GM23338 (cell line): ENCODE measurements at regions not wholly inside any gene's neighbourhood (a gene's known extent, or its start where the extent isn't known, plus 50 kb on each side); places are given as distances from the start of the nearest gene placed in this dataset.

Experiments used
- ATAC-seq: fragments of 200-7000 bp; cut with Tn5 transposase; 3 replicates; pipeline ENCODE4 v1.9.1; 2020
- DNase-seq: peaks from one replicate; pipeline ENCODE4 v3.0.0-alpha.2; 2015; ENCODE audit warnings: low spot score
- H2AFZ ChIP-seq: fragments of 200-600 bp; sonication (generic); 2 replicates; pipeline ENCODE4 v1.8.0; 2016; ENCODE audit warnings: antibody characterized with exemption, mild to moderate bottlenecking, moderate library complexity
- H3F3A ChIP-seq: fragments of 200-600 bp; sonication (generic); replicated peaks from 2 replicates; pipeline ENCODE4 v1.8.0; 2017; ENCODE audit warnings: antibody characterized with exemption, mixed run types, low read depth
- H3K27ac ChIP-seq: fragments of 200-600 bp; sonication (generic); 2 replicates; pipeline ENCODE4 v1.6.1; 2016; ENCODE audit warnings: low read depth
- H3K27me3 ChIP-seq: fragments of 200-600 bp; sonication (generic); 2 replicates; pipeline ENCODE4 v1.8.0; 2016; ENCODE audit warnings: mild to moderate bottlenecking, mixed run types, moderate library complexity; ENCODE audit not compliant: insufficient read depth
- H3K36me3 ChIP-seq: fragments of 200-600 bp; sonication (generic); 2 replicates; pipeline ENCODE4 v1.8.0; 2016; ENCODE audit warnings: mild to moderate bottlenecking; ENCODE audit not compliant: insufficient read depth
- H3K4me1 ChIP-seq: fragments of 200-600 bp; sonication (generic); 2 replicates; pipeline ENCODE4 v1.8.0; 2016; ENCODE audit warnings: mild to moderate bottlenecking, moderate library complexity; ENCODE audit not compliant: insufficient read depth
- H3K4me2 ChIP-seq: fragments of 200-600 bp; sonication (generic); 2 replicates; pipeline ENCODE4 v1.7.1; 2017; ENCODE audit warnings: mixed run types
- H3K4me3 ChIP-seq: fragments of 200-600 bp; sonication (generic); 2 replicates; pipeline ENCODE4 v1.6.1; 2016; ENCODE audit warnings: mixed run types
- H3K79me2 ChIP-seq: fragments of 200-600 bp; sonication (generic); replicated peaks from 2 replicates; pipeline ENCODE4 v1.8.0; 2017; ENCODE audit warnings: mild to moderate bottlenecking; ENCODE audit not compliant: insufficient read depth
- H3K9me2 ChIP-seq: fragments of 200-600 bp; sonication (generic); 2 replicates; pipeline ENCODE4 v1.8.0; 2017; ENCODE audit not compliant: insufficient read depth
- H4K20me1 ChIP-seq: fragments of 200-600 bp; sonication (generic); replicated peaks from 2 replicates; pipeline ENCODE4 v1.8.0; 2017; ENCODE audit warnings: mild to moderate bottlenecking; ENCODE audit not compliant: insufficient read depth
- H3K27ac Mint-ChIP-seq: 2 replicates; pipeline ENCODE4 v1.8.0; 2020; ENCODE audit warnings: inconsistent platforms, mild to moderate bottlenecking, moderate library complexity, mixed read lengths
- H3K27me3 Mint-ChIP-seq: 3 replicates; pipeline ENCODE4 v1.8.0; 2022; ENCODE audit warnings: low read depth, mild to moderate bottlenecking, moderate library complexity, mixed read lengths, inconsistent platforms; ENCODE audit not compliant: insufficient read depth, poor library complexity
- H3K36me3 Mint-ChIP-seq: 3 replicates; pipeline ENCODE4 v1.8.0; 2021; ENCODE audit warnings: low read depth, mild to moderate bottlenecking, inconsistent platforms, moderate library complexity, mixed read lengths
- H3K4me1 Mint-ChIP-seq: 3 replicates; pipeline ENCODE4 v1.8.0; 2020; ENCODE audit warnings: mild to moderate bottlenecking, inconsistent platforms, mixed read lengths
- H3K4me3 Mint-ChIP-seq: 3 replicates; pipeline ENCODE4 v1.8.0; 2021; ENCODE audit warnings: moderate library complexity, mild to moderate bottlenecking, inconsistent platforms, mixed read lengths
- H3K9me3 Mint-ChIP-seq: 3 replicates; pipeline ENCODE4 v1.8.0; 2020; ENCODE audit warnings: moderate library complexity, mild to moderate bottlenecking, inconsistent platforms, mixed read lengths
- CTCF ChIP-seq, 2 experiments: fragments of 200-600 bp in 1 of 2; sonication (generic) in 1 of 2; conservative IDR thresholded peaks; 2 replicates each; pipeline versions ENCODE4 v1.5.1 to v1.6.1; 2016 to 2017; ENCODE audit warnings: antibody characterized with exemption in 2 of 2, low read depth in 2 of 2, mild to moderate bottlenecking in 2 of 2, moderate library complexity in 1 of 2
- JUNB ChIP-seq: IDR thresholded peaks from one replicate; pipeline ENCODE4 v1.6.1; 2016; ENCODE audit warnings: antibody characterized with exemption; ENCODE audit not compliant: unreplicated experiment

GRCh38 chr1:241408170-241408569 is 51.2 kb upstream of the RGS7 start:
- Histone ChIP-seq H3K27me3 (no peaks in the 10 kb centered on the region), H3K4me1 (no peaks in the 10 kb centered on the region), H3K27ac (no peak overlapping the region), H4K20me1 (no peaks in the 10 kb centered on the region), H3K79me2 (no peaks in the 10 kb centered on the region), H3K4me2 (no peak overlapping the region), H3K9me2 (no peaks in the 10 kb centered on the region), H2AFZ (no peak overlapping the region), H3F3A (no peaks in the 10 kb centered on the region), H3K36me3 (no peaks in the 10 kb centered on the region), H3K4me3 (no peak overlapping the region)
- no peaks in the 10 kb centered on the region for H3K9me3 Mint-ChIP-seq
- no peaks in the 10 kb centered on the region for H3K36me3 Mint-ChIP-seq
- no peak overlapping the region for H3K4me3 Mint-ChIP-seq
- H3K4me1 Mint-ChIP-seq, result no peaks in the 10 kb centered on the region
- H3K27ac Mint-ChIP-seq, result no peak overlapping the region
- DNase-seq, result peak; percentile 23
- peak; percentile 57; the same call in 2 of the 3 replicates for ATAC-seq
- no peaks in the 10 kb centered on the region for H3K27me3 Mint-ChIP-seq
- TF ChIP-seq JUNB, result no peak
- TF ChIP-seq CTCF (conservative IDR thresholded peaks at IDR 0.05; ENCODE audit: low read depth in 2 of 2), result peak; percentile 58 to 68
